Erythroblast (primary cell): ENCODE measurements at regions not wholly inside any gene's neighbourhood (a gene's known extent, or its start where the extent isn't known, plus 50 kb on each side); places are given as distances from the start of the nearest gene placed in this dataset.

Experiments used
- GATA1 ChIP-seq: IDR thresholded peaks from 2 replicates; pipeline ENCODE4 v1.6.1; 2011; ENCODE audit warnings: low read depth, mild to moderate bottlenecking, control low read depth, low read length, moderate library complexity
- POLR2A ChIP-seq: IDR thresholded peaks from 2 replicates; pipeline ENCODE4 v1.6.1; 2011; ENCODE audit warnings: mild to moderate bottlenecking, low read length

DNA sequence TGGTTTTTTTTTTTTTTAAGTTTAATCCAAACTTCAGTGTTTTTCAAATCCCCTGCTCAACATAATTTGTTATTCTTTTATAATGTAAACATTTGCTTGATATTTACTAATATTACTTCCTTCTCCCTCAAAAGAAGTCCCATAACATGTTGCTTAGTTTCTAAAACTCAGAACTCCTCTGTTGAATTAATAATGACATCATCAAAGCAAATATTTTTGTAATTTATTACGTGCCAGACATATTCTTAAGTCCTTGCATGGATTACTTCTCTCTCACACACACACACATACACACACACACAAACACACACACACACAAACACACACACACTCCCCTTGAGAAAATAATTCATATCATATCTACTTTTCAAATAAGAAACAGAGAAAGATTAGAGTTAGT lies 1432.3 kb upstream of the SPRY2 start:
- no peak for TF ChIP-seq POLR2A
- no peak for TF ChIP-seq GATA1
